Natural killer cell (primary cell): ENCODE measurements at regions not wholly inside any gene's neighbourhood (a gene's known extent, or its start where the extent isn't known, plus 50 kb on each side); places are given as distances from the start of the nearest gene placed in this dataset.

Experiments
- ATAC-seq, 3 donors: fragments of 150-1000 bp in 2 of 3; fragments of 200-7000 bp in 1 of 3; cut with Tn5 transposase; 1 replicate in 1 of 3; 2 replicates in 2 of 3; pipeline ENCODE4 v1.10.0; 2021; ENCODE audit warnings: mild to moderate bottlenecking in 2 of 3, moderate library complexity in 2 of 3
- DNase-seq, 2 donors: peaks; one replicate each; pipeline versions ENCODE4 v3.0.0 to v3.0.0-alpha.2; 2013 to 2021; ENCODE audit warnings: mixed read lengths in 1 of 2
- H3K27ac ChIP-seq: one replicate; pipeline ENCODE4 v1.5.1; 2013; ENCODE audit warnings: mild to moderate bottlenecking, low read length
- H3K27me3 ChIP-seq: one replicate; pipeline ENCODE4 v1.6.1; 2013; ENCODE audit warnings: low read length; ENCODE audit not compliant: control insufficient read depth, insufficient read depth
- H3K36me3 ChIP-seq: one replicate; pipeline ENCODE4 v1.6.1; 2013; ENCODE audit warnings: low read length; ENCODE audit not compliant: control insufficient read depth, insufficient read depth
- H3K4me1 ChIP-seq: one replicate; pipeline ENCODE4 v1.6.1; 2013; ENCODE audit warnings: low read length; ENCODE audit not compliant: control insufficient read depth, insufficient read depth
- H3K4me3 ChIP-seq: one replicate; pipeline ENCODE4 v1.5.1; 2013; ENCODE audit warnings: low read length
- H3K9me3 ChIP-seq: one replicate; pipeline ENCODE4 v1.6.1; 2013; ENCODE audit warnings: low read length; ENCODE audit not compliant: control insufficient read depth, insufficient read depth
- H3K27ac Mint-ChIP-seq, 2 donors: one replicate each; pipeline ENCODE4 v1.8.0; 2022; ENCODE audit warnings: mild to moderate bottlenecking in 2 of 2, mixed read lengths in 2 of 2, moderate library complexity in 1 of 2
- H3K27me3 Mint-ChIP-seq, 2 donors: one replicate each; pipeline ENCODE4 v1.8.0; 2022; ENCODE audit warnings: low read depth in 2 of 2, mixed read lengths in 2 of 2
- H3K36me3 Mint-ChIP-seq: one replicate; pipeline ENCODE4 v1.8.0; 2022; ENCODE audit warnings: mixed read lengths
- H3K4me1 Mint-ChIP-seq, 2 donors: one replicate each; pipeline ENCODE4 v1.8.0; 2022; ENCODE audit warnings: mixed read lengths in 2 of 2
- H3K4me3 Mint-ChIP-seq: one replicate; pipeline ENCODE4 v1.8.0; 2022; ENCODE audit warnings: mild to moderate bottlenecking, moderate library complexity, mixed read lengths
- H3K9me3 Mint-ChIP-seq, 2 donors: one replicate each; pipeline ENCODE4 v1.8.0; 2022; ENCODE audit warnings: mixed read lengths in 2 of 2
- WGBS: methylation state at CpG from one replicate; pipeline ENCODE4 v1.1.7; 2013; ENCODE audit warnings: missing lambda C conversion rate; ENCODE audit not compliant: insufficient coverage; 5-methylcytosine and 5-hydroxymethylcytosine counted together
- intact Hi-C: fragments of 100-400 bp; cut with micrococcal nuclease; formaldehyde crosslinking; loops from one replicate; pipeline ENCODE4 v1.14.2; 2022
- TF ChIP-seq, protein P1 (sequence below): fragments of 200-600 bp; IDR thresholded peaks from one replicate; pipeline ENCODE4 v1.8.0; 2022; ENCODE audit warnings: antibody characterized with exemption

DNA sequence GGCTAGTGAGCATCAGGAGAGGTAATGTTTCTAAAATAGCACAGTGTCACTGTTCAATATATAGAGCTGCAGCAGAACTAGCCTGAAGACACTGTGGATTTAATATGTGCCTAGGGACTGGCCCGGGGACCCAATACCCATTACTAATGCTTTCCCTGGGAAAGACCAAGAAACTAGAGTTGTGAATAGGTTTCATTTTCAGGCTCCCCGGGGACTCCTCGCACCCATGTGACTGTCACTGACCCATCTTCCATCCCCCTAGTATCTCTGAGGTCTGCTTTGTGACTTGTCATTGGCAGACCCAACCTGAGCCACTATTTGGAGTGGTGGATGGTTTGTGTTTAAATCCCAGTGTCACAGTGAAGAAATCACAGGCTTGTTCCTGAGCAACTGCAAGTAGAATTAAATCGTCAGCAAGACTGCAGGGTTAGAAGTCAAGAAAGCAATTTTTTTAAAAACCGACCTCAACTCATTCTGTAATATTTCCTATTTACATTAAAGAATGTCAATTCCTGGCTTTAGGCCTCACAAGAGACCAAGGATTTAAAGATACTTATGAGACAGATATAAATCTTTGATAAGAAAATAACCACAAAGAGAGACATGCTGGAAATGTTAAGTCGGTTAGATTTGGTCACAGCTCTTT, 130.0 kb upstream of the TNR start:
- Histone ChIP-seq H3K36me3 (no peaks in the 10 kb centered on the region), H3K9me3 (no peaks in the 10 kb centered on the region), H3K27me3 (no peaks in the 10 kb centered on the region), H3K4me1 (no peaks in the 10 kb centered on the region), H3K4me3 (no peak overlapping the region), H3K27ac (no peak overlapping the region)
- Mint-ChIP-seq H3K36me3 (no peaks in the 10 kb centered on the region), H3K4me1 (no peaks in the 10 kb centered on the region), H3K27ac (no peak overlapping the region), H3K9me3 (no peaks in the 10 kb centered on the region), H3K27me3 (no peaks in the 10 kb centered on the region), H3K4me3 (no peak overlapping the region)
- TF ChIP-seq, protein P1, sequence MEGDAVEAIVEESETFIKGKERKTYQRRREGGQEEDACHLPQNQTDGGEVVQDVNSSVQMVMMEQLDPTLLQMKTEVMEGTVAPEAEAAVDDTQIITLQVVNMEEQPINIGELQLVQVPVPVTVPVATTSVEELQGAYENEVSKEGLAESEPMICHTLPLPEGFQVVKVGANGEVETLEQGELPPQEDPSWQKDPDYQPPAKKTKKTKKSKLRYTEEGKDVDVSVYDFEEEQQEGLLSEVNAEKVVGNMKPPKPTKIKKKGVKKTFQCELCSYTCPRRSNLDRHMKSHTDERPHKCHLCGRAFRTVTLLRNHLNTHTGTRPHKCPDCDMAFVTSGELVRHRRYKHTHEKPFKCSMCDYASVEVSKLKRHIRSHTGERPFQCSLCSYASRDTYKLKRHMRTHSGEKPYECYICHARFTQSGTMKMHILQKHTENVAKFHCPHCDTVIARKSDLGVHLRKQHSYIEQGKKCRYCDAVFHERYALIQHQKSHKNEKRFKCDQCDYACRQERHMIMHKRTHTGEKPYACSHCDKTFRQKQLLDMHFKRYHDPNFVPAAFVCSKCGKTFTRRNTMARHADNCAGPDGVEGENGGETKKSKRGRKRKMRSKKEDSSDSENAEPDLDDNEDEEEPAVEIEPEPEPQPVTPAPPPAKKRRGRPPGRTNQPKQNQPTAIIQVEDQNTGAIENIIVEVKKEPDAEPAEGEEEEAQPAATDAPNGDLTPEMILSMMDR: no peak
- WGBS: 49% methylated on average over 6 of the region's 6 CpGs
- intact Hi-C loops: no loop called here
- DNase-seq: no peak
- no peak for ATAC-seq

DNA sequence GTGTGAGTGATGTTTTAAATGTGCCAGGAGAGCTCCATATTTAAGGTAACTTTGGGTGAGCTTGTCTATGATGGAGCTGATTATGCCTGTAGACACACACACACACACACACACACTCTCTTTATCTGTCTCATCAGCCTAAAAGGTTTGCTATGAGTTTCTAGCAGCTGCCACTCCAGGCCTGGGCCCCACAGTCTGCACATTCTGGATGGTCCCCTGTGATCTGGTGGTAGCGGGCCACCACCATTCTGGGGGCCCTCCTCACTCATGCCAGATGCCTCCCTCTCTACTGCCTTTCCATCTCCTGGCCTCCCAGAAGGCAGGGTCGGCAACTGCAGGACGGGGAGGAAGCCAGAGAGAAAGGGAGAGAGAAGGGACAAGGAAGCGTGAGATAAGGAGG, 129.2 kb upstream of the TNR start:
- Mint-ChIP-seq H3K9me3 (no peaks in the 10 kb centered on the region), H3K27me3 (no peaks in the 10 kb centered on the region), H3K4me3 (no peak overlapping the region), H3K27ac (no peak overlapping the region), H3K4me1 (no peaks in the 10 kb centered on the region), H3K36me3 (no peaks in the 10 kb centered on the region)
- intact Hi-C loops: no loop called here
- no peak for ATAC-seq
- no peak for DNase-seq
- WGBS: 92% methylated on average over 1 of the region's 4 CpGs
- H3K27me3 ChIP-seq: no peaks in the 10 kb centered on the region
- no peak overlapping the region for H3K4me3 ChIP-seq
- H3K27ac ChIP-seq: no peak overlapping the region
- TF ChIP-seq, protein P1: no peak
- no peaks in the 10 kb centered on the region for H3K4me1 ChIP-seq
- no peaks in the 10 kb centered on the region for H3K36me3 ChIP-seq
- H3K9me3 ChIP-seq: no peaks in the 10 kb centered on the region

DNA sequence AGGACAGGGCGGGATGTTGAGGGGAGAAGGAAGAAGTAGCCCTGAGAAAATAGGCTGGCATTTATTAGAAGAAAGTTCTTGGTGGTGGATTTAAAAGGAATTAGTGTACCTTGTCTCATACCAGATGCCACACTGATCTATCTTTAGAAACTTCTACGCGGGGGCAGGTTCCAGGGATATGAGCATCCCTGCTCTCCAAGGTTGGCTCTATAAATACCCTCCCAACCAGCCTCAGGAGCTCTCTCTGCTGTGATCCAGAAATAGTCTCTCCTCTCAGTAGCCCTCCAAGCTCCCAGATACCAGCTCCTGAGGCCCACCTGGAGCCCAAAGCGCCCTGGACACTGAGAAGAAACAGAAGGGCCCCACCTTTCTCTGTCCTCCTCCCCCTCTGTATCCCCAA, 128.3 kb upstream of the TNR start:
- Histone ChIP-seq H3K4me1 (no peaks in the 10 kb centered on the region), H3K9me3 (no peaks in the 10 kb centered on the region), H3K4me3 (no peak overlapping the region), H3K36me3 (no peaks in the 10 kb centered on the region), H3K27ac (no peak overlapping the region), H3K27me3 (no peaks in the 10 kb centered on the region)
- DNase-seq (no peak), ATAC-seq (no peak)
- peaks cover 0 to 1% of the 10 kb centered on the region in 2 donors for H3K27me3 Mint-ChIP-seq
- 100% methylated on average over 3 of the region's 4 CpGs for WGBS
- H3K27ac Mint-ChIP-seq: no peak overlapping the region
- H3K4me3 Mint-ChIP-seq: no peak overlapping the region
- H3K4me1 Mint-ChIP-seq: no peaks in the 10 kb centered on the region
- TF ChIP-seq, protein P1: no peak
- H3K9me3 Mint-ChIP-seq: no peaks in the 10 kb centered on the region
- intact Hi-C loops: no loop called here
- no peaks in the 10 kb centered on the region for H3K36me3 Mint-ChIP-seq

DNA sequence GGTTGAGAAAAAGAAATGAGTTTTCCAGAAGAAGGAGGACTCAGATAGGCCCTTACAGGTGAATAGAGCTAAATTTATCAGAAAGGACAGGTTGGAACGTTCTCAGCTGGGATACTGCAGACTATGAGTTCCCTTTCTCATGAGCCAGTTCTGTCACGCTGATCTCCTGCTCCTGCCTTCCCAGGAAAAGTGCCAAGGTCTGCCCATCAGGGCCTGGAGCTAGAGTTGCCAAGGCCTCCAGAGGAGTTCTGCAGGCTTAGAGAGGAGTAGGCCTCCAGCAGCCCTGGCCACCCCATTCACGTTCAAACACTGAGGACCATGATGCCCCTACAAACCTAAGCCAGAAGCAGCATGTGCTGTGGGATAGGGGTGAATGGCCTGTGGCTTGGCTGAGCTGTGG, 126.8 kb upstream of the TNR start:
- Mint-ChIP-seq H3K36me3 (no peaks in the 10 kb centered on the region), H3K4me1 (no peaks in the 10 kb centered on the region), H3K27me3 (peaks cover 0 to 5% of the 10 kb centered on the region in 2 donors), H3K27ac (no peak overlapping the region), H3K9me3 (no peaks in the 10 kb centered on the region), H3K4me3 (no peak overlapping the region)
- no peak overlapping the region for H3K27ac ChIP-seq
- WGBS: 51% methylated on average over 2 of the region's 3 CpGs
- TF ChIP-seq, protein P1: no peak
- no peaks in the 10 kb centered on the region for H3K27me3 ChIP-seq
- H3K4me1 ChIP-seq: no peaks in the 10 kb centered on the region
- ATAC-seq (no peak), DNase-seq (no peak)
- no peaks in the 10 kb centered on the region for H3K36me3 ChIP-seq
- no peaks in the 10 kb centered on the region for H3K9me3 ChIP-seq
- H3K4me3 ChIP-seq: no peak overlapping the region
- intact Hi-C loops: no loop called here
